OCI-LY1 (cell line): ENCODE measurements at regions not wholly inside any gene's neighbourhood (a gene's known extent, or its start where the extent isn't known, plus 50 kb on each side); places are given as distances from the start of the nearest gene placed in this dataset.
"Not testable (repeated sequence)": the region's sequence is repeated elsewhere in the genome, so short reads cannot be mapped to it uniquely, and the experiment has no call there.

Experiments used
- CTCF ChIP-seq: fragments of 200-600 bp; sonication (generic), shearing (Covaris generic); IDR thresholded peaks from 2 replicates; pipeline ENCODE4 v1.5.1; 2017; ENCODE audit warnings: mild to moderate bottlenecking, antibody characterized with exemption, low read length, moderate library complexity, mixed read lengths
- EZH2 ChIP-seq: fragments of 200-600 bp; sonication (generic), shearing (Covaris generic); IDR thresholded peaks from 2 replicates; pipeline ENCODE4 v1.8.0; 2017; ENCODE audit warnings: borderline replicate concordance, mixed run types, mild to moderate bottlenecking, antibody characterized with exemption, low read length, moderate library complexity, mixed read lengths

GRCh38 chrX:139003856-139004527 lies 292.5 kb upstream of the FGF13 start:
- not testable (repeated sequence) for TF ChIP-seq CTCF, EZH2
